ENCODE measurements at regions not wholly inside any gene's neighbourhood (a gene's known extent, or its start where the extent isn't known, plus 50 kb on each side); places are given as distances from the start of the nearest gene placed in this dataset.

DNA sequence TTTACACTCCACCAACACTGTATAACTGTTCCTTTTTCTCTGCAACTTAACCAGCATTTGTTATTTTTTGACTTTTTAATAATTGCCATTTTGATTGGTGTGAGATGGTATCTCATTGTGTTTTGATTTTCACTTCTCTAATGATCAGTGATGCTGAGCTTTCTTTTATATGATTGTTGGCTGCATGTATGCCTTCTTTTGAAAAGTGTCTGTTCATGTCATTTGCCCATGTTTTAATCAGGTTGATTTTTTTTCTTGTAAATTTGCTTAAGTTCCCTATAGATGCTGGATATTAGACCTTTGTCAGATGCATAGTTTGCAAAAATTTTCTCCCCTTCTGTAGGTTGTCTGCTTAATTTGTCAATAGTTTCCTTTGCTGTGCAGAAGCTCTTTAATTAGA, 263.0 kb downstream of the MBNL1 start:
- POLR2A ChIA-PET, result no interaction called here
- CTCF ChIA-PET, result no interaction called here
- ATAC-seq (ENCODE audit: poor library complexity) (no peak), DNase-seq (no peak)
- Mint-ChIP-seq H3K27ac (no peak overlapping the region), H3K4me1 (ENCODE audit: low read depth) (no peaks in the 10 kb centered on the region), H3K9me3 (peaks cover 14% of the 10 kb centered on the region), H3K27me3 (peaks cover 4% of the 10 kb centered on the region), H3K36me3 (ENCODE audit: low read depth) (no peaks in the 10 kb centered on the region), H3K4me3 (no peak overlapping the region)
- H3K4me3 ChIP-seq (ENCODE audit: low read length), result no peak overlapping the region
- H3K4me1 ChIP-seq (ENCODE audit: insufficient read depth, low read length), result no peaks in the 10 kb centered on the region
- H3K9me3 ChIP-seq (ENCODE audit: control insufficient read depth in 1 of 2, insufficient read depth in 1 of 2, low read length in 2 of 2), result no peaks in the 10 kb centered on the region
- TF ChIP-seq, protein P1, sequence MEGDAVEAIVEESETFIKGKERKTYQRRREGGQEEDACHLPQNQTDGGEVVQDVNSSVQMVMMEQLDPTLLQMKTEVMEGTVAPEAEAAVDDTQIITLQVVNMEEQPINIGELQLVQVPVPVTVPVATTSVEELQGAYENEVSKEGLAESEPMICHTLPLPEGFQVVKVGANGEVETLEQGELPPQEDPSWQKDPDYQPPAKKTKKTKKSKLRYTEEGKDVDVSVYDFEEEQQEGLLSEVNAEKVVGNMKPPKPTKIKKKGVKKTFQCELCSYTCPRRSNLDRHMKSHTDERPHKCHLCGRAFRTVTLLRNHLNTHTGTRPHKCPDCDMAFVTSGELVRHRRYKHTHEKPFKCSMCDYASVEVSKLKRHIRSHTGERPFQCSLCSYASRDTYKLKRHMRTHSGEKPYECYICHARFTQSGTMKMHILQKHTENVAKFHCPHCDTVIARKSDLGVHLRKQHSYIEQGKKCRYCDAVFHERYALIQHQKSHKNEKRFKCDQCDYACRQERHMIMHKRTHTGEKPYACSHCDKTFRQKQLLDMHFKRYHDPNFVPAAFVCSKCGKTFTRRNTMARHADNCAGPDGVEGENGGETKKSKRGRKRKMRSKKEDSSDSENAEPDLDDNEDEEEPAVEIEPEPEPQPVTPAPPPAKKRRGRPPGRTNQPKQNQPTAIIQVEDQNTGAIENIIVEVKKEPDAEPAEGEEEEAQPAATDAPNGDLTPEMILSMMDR (IDR thresholded peaks at IDR 0.05), result no peak
- no peaks in the 10 kb centered on the region for H3K36me3 ChIP-seq (ENCODE audit: insufficient read depth, low read length)
- no peaks in the 10 kb centered on the region for H3K27me3 ChIP-seq (ENCODE audit: control insufficient read depth in 1 of 2, insufficient read depth in 2 of 2, low read length in 2 of 2)
- intact Hi-C loops (cut with DNase I, micrococcal nuclease), result no loop called here
- H3K27ac ChIP-seq (ENCODE audit: low read depth in 1 of 2, low read length in 2 of 2), result no peak overlapping the region

DNA sequence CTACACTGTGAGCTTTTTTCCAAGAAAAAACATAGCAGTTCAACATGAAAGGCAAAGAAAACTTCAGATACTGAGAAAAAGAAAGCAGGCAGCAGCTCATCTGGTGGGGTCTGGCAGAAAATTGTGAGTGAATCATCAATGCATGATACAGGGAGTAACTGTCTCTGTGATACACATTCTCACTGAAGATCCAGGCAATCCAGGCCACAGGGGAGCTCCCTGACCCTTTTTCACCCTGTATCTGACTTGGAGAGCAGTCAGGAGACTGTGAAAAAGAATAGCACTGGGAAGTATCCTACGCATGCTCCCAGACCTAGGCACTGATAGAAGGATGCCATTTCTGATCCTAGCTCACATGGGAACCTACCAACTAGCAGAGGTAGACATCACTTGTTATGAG, 269.8 kb downstream of the MBNL1 start:
- peaks cover 0 to 10% of the 10 kb centered on the region in 2 experiments for H3K27me3 ChIP-seq (ENCODE audit: control insufficient read depth in 1 of 2, insufficient read depth in 2 of 2, low read length in 2 of 2)
- H3K4me1 ChIP-seq (ENCODE audit: insufficient read depth, low read length), result no peaks in the 10 kb centered on the region
- Mint-ChIP-seq H3K4me3 (no peak overlapping the region), H3K4me1 (ENCODE audit: low read depth) (no peaks in the 10 kb centered on the region), H3K9me3 (peaks cover 20% of the 10 kb centered on the region), H3K36me3 (ENCODE audit: low read depth) (no peaks in the 10 kb centered on the region), H3K27ac (no peak overlapping the region), H3K27me3 (peaks cover 48% of the 10 kb centered on the region)
- H3K27ac ChIP-seq (ENCODE audit: low read depth in 1 of 2, low read length in 2 of 2), result no peak overlapping the region
- H3K4me3 ChIP-seq (ENCODE audit: low read length), result no peak overlapping the region
- ChIA-PET POLR2A (no interaction called here), CTCF (no interaction called here)
- H3K36me3 ChIP-seq (ENCODE audit: insufficient read depth, low read length), result no peaks in the 10 kb centered on the region
- DNase-seq, result no peak
- TF ChIP-seq, protein P1 (IDR thresholded peaks at IDR 0.05), result no peak
- intact Hi-C loops (cut with DNase I, micrococcal nuclease), result no loop called here
- no peak for ATAC-seq (ENCODE audit: poor library complexity)
- H3K9me3 ChIP-seq (ENCODE audit: control insufficient read depth in 1 of 2, insufficient read depth in 1 of 2, low read length in 2 of 2), result peaks cover 8 to 19% of the 10 kb centered on the region in 2 experiments

DNA sequence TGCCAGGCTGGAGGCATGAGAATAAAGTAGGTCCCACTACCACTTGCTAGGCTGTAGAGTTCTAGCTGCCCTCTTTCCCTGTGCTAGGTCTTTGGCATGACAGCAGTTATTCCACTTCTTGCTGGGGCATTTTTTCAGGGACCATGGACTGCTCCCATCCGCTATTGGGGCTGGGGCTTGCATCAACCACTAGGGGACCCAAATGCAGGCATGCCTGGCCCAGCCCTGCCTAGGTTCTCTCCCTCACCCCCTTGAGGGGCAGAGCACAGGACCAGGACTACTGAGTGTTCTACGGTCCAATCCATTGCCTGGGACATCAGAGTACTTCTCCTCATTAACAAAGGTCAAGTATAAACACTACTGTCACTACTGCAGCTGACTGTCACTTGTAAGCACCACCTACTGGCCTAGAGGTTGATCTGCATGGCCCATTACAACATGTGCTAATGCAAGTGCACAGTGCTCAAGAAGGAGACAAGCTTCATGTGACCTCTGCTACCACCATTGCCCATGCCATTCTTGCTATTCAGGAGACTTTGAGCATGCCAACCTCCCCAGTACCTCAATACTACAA, 270.5 kb downstream of the MBNL1 start:
- Mint-ChIP-seq H3K27ac (no peak overlapping the region), H3K27me3 (peaks cover 48% of the 10 kb centered on the region), H3K4me3 (no peak overlapping the region), H3K4me1 (ENCODE audit: low read depth) (no peaks in the 10 kb centered on the region), H3K36me3 (ENCODE audit: low read depth) (no peaks in the 10 kb centered on the region), H3K9me3 (peaks cover 22% of the 10 kb centered on the region)
- CTCF ChIA-PET, result no interaction called here
- POLR2A ChIA-PET, result no interaction called here
- Histone ChIP-seq H3K27me3 (ENCODE audit: control insufficient read depth in 1 of 2, insufficient read depth in 2 of 2, low read length in 2 of 2) (peaks cover 0 to 10% of the 10 kb centered on the region in 2 experiments), H3K9me3 (ENCODE audit: control insufficient read depth in 1 of 2, insufficient read depth in 1 of 2, low read length in 2 of 2) (peaks cover 8 to 19% of the 10 kb centered on the region in 2 experiments), H3K4me3 (ENCODE audit: low read length) (no peak overlapping the region), H3K27ac (ENCODE audit: low read depth in 1 of 2, low read length in 2 of 2) (no peak overlapping the region), H3K36me3 (ENCODE audit: insufficient read depth, low read length) (no peaks in the 10 kb centered on the region), H3K4me1 (ENCODE audit: insufficient read depth, low read length) (no peaks in the 10 kb centered on the region)
- TF ChIP-seq, protein P1 (IDR thresholded peaks at IDR 0.05), result no peak
- intact Hi-C loops (cut with DNase I, micrococcal nuclease), result no loop called here
- DNase-seq (no peak), ATAC-seq (ENCODE audit: poor library complexity) (no peak)

Data from CD4-positive, alpha-beta T cell (primary cell).